GM23338 (cell line): ENCODE measurements at regions not wholly inside any gene's neighbourhood (a gene's known extent, or its start where the extent isn't known, plus 50 kb on each side); places are given as distances from the start of the nearest gene placed in this dataset.

Experiments used
- ATAC-seq: fragments of 200-7000 bp; cut with Tn5 transposase; 3 replicates; pipeline ENCODE4 v1.9.1; 2020
- DNase-seq: peaks from one replicate; pipeline ENCODE4 v3.0.0-alpha.2; 2015; ENCODE audit warnings: low spot score
- H2AFZ ChIP-seq: fragments of 200-600 bp; sonication (generic); 2 replicates; pipeline ENCODE4 v1.8.0; 2016; ENCODE audit warnings: antibody characterized with exemption, mild to moderate bottlenecking, moderate library complexity
- H3F3A ChIP-seq: fragments of 200-600 bp; sonication (generic); replicated peaks from 2 replicates; pipeline ENCODE4 v1.8.0; 2017; ENCODE audit warnings: antibody characterized with exemption, mixed run types, low read depth
- H3K27ac ChIP-seq: fragments of 200-600 bp; sonication (generic); 2 replicates; pipeline ENCODE4 v1.6.1; 2016; ENCODE audit warnings: low read depth
- H3K27me3 ChIP-seq: fragments of 200-600 bp; sonication (generic); 2 replicates; pipeline ENCODE4 v1.8.0; 2016; ENCODE audit warnings: mild to moderate bottlenecking, mixed run types, moderate library complexity; ENCODE audit not compliant: insufficient read depth
- H3K36me3 ChIP-seq: fragments of 200-600 bp; sonication (generic); 2 replicates; pipeline ENCODE4 v1.8.0; 2016; ENCODE audit warnings: mild to moderate bottlenecking; ENCODE audit not compliant: insufficient read depth
- H3K4me1 ChIP-seq: fragments of 200-600 bp; sonication (generic); 2 replicates; pipeline ENCODE4 v1.8.0; 2016; ENCODE audit warnings: mild to moderate bottlenecking, moderate library complexity; ENCODE audit not compliant: insufficient read depth
- H3K4me2 ChIP-seq: fragments of 200-600 bp; sonication (generic); 2 replicates; pipeline ENCODE4 v1.7.1; 2017; ENCODE audit warnings: mixed run types
- H3K4me3 ChIP-seq: fragments of 200-600 bp; sonication (generic); 2 replicates; pipeline ENCODE4 v1.6.1; 2016; ENCODE audit warnings: mixed run types
- H3K79me2 ChIP-seq: fragments of 200-600 bp; sonication (generic); replicated peaks from 2 replicates; pipeline ENCODE4 v1.8.0; 2017; ENCODE audit warnings: mild to moderate bottlenecking; ENCODE audit not compliant: insufficient read depth
- H3K9me2 ChIP-seq: fragments of 200-600 bp; sonication (generic); 2 replicates; pipeline ENCODE4 v1.8.0; 2017; ENCODE audit not compliant: insufficient read depth
- H4K20me1 ChIP-seq: fragments of 200-600 bp; sonication (generic); replicated peaks from 2 replicates; pipeline ENCODE4 v1.8.0; 2017; ENCODE audit warnings: mild to moderate bottlenecking; ENCODE audit not compliant: insufficient read depth
- H3K27ac Mint-ChIP-seq: 2 replicates; pipeline ENCODE4 v1.8.0; 2020; ENCODE audit warnings: inconsistent platforms, mild to moderate bottlenecking, moderate library complexity, mixed read lengths
- H3K27me3 Mint-ChIP-seq: 3 replicates; pipeline ENCODE4 v1.8.0; 2022; ENCODE audit warnings: low read depth, mild to moderate bottlenecking, moderate library complexity, mixed read lengths, inconsistent platforms; ENCODE audit not compliant: insufficient read depth, poor library complexity
- H3K36me3 Mint-ChIP-seq: 3 replicates; pipeline ENCODE4 v1.8.0; 2021; ENCODE audit warnings: low read depth, mild to moderate bottlenecking, inconsistent platforms, moderate library complexity, mixed read lengths
- H3K4me1 Mint-ChIP-seq: 3 replicates; pipeline ENCODE4 v1.8.0; 2020; ENCODE audit warnings: mild to moderate bottlenecking, inconsistent platforms, mixed read lengths
- H3K4me3 Mint-ChIP-seq: 3 replicates; pipeline ENCODE4 v1.8.0; 2021; ENCODE audit warnings: moderate library complexity, mild to moderate bottlenecking, inconsistent platforms, mixed read lengths
- H3K9me3 Mint-ChIP-seq: 3 replicates; pipeline ENCODE4 v1.8.0; 2020; ENCODE audit warnings: moderate library complexity, mild to moderate bottlenecking, inconsistent platforms, mixed read lengths
- CREB1 ChIP-seq: fragments of 250-450 bp; sonication (Bioruptor Pico); IDR thresholded peaks from 2 replicates; pipeline ENCODE4 v1.5.0; 2020; ENCODE audit warnings: low read depth, mild to moderate bottlenecking, moderate library complexity
- EZH2 ChIP-seq: fragments of 200-600 bp; sonication (generic); IDR thresholded peaks from one replicate; pipeline ENCODE4 v1.8.0; 2017; ENCODE audit warnings: antibody characterized with exemption, mild to moderate bottlenecking, low read depth; ENCODE audit not compliant: unreplicated experiment
- EZH2phosphoT487 ChIP-seq: fragments of 200-600 bp; sonication (generic); IDR thresholded peaks from one replicate; pipeline ENCODE4 v1.8.1; 2018; ENCODE audit warnings: antibody characterized with exemption; ENCODE audit not compliant: unreplicated experiment
- POLR2AphosphoS5 ChIP-seq: IDR thresholded peaks from 2 replicates; pipeline ENCODE4 v1.6.1; 2016; ENCODE audit warnings: antibody characterized with exemption, low read depth
- STAT1 ChIP-seq: IDR thresholded peaks from one replicate; pipeline ENCODE4 v1.6.1; 2016; ENCODE audit warnings: antibody characterized with exemption; ENCODE audit not compliant: unreplicated experiment
- ZNF114 ChIP-seq: fragments of 250-450 bp; sonication (Bioruptor Pico); IDR thresholded peaks from 2 replicates; pipeline ENCODE4 v1.5.0; 2020; ENCODE audit warnings: mild to moderate bottlenecking, moderate library complexity
- ZNF331 ChIP-seq: fragments of 250-450 bp; sonication (Bioruptor Pico); IDR thresholded peaks from 2 replicates; pipeline ENCODE4 v1.5.0; 2020; ENCODE audit warnings: low read depth, mild to moderate bottlenecking, moderate library complexity
- TF ChIP-seq, protein P1 (sequence below): fragments of 250-450 bp; sonication (Bioruptor Pico); IDR thresholded peaks from 2 replicates; pipeline ENCODE4 v1.5.0; 2020; ENCODE audit warnings: mild to moderate bottlenecking, moderate library complexity
- TF ChIP-seq, protein P2 (sequence below): IDR thresholded peaks from one replicate; pipeline ENCODE4 v1.6.1; 2018; ENCODE audit warnings: antibody characterized with exemption; ENCODE audit not compliant: unreplicated experiment

DNA sequence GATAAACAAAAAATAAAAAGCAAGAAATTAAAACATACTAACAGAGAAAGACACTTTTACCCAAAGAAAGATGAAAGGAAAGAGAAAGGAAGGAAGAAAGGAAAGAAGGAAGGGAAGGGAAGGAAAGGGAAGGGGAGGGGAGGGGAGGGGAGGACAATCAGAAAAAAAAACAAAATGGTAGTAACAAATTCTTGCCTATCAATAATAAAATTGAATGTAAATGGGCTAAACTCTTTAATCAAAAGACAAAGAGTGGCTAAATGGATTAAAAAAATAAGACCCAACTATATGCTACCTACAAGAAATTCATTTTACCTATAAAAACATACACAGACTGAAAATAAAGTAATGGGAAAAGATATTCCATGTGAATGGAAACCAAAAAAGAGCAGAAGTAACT, 372.9 kb upstream of the NFIA start:
- Histone ChIP-seq H4K20me1 (no peaks in the 10 kb centered on the region), H3K4me3 (no peak overlapping the region), H3K4me2 (no peak overlapping the region), H3K4me1 (no peaks in the 10 kb centered on the region), H3K27ac (no peak overlapping the region), H2AFZ (no peak overlapping the region), H3K27me3 (no peaks in the 10 kb centered on the region), H3K9me2 (peaks cover 6% of the 10 kb centered on the region; the same call in 1 of the 2 replicates), H3K79me2 (no peaks in the 10 kb centered on the region), H3K36me3 (no peaks in the 10 kb centered on the region), H3F3A (no peaks in the 10 kb centered on the region)
- Mint-ChIP-seq H3K4me1 (peaks cover 4% of the 10 kb centered on the region; the same call in 1 of the 3 replicates), H3K27ac (no peak overlapping the region), H3K36me3 (no peaks in the 10 kb centered on the region), H3K9me3 (no peaks in the 10 kb centered on the region; the same call in 2 of the 3 replicates), H3K4me3 (no peak overlapping the region), H3K27me3 (peaks cover 4% of the 10 kb centered on the region)
- TF ChIP-seq, protein P1, sequence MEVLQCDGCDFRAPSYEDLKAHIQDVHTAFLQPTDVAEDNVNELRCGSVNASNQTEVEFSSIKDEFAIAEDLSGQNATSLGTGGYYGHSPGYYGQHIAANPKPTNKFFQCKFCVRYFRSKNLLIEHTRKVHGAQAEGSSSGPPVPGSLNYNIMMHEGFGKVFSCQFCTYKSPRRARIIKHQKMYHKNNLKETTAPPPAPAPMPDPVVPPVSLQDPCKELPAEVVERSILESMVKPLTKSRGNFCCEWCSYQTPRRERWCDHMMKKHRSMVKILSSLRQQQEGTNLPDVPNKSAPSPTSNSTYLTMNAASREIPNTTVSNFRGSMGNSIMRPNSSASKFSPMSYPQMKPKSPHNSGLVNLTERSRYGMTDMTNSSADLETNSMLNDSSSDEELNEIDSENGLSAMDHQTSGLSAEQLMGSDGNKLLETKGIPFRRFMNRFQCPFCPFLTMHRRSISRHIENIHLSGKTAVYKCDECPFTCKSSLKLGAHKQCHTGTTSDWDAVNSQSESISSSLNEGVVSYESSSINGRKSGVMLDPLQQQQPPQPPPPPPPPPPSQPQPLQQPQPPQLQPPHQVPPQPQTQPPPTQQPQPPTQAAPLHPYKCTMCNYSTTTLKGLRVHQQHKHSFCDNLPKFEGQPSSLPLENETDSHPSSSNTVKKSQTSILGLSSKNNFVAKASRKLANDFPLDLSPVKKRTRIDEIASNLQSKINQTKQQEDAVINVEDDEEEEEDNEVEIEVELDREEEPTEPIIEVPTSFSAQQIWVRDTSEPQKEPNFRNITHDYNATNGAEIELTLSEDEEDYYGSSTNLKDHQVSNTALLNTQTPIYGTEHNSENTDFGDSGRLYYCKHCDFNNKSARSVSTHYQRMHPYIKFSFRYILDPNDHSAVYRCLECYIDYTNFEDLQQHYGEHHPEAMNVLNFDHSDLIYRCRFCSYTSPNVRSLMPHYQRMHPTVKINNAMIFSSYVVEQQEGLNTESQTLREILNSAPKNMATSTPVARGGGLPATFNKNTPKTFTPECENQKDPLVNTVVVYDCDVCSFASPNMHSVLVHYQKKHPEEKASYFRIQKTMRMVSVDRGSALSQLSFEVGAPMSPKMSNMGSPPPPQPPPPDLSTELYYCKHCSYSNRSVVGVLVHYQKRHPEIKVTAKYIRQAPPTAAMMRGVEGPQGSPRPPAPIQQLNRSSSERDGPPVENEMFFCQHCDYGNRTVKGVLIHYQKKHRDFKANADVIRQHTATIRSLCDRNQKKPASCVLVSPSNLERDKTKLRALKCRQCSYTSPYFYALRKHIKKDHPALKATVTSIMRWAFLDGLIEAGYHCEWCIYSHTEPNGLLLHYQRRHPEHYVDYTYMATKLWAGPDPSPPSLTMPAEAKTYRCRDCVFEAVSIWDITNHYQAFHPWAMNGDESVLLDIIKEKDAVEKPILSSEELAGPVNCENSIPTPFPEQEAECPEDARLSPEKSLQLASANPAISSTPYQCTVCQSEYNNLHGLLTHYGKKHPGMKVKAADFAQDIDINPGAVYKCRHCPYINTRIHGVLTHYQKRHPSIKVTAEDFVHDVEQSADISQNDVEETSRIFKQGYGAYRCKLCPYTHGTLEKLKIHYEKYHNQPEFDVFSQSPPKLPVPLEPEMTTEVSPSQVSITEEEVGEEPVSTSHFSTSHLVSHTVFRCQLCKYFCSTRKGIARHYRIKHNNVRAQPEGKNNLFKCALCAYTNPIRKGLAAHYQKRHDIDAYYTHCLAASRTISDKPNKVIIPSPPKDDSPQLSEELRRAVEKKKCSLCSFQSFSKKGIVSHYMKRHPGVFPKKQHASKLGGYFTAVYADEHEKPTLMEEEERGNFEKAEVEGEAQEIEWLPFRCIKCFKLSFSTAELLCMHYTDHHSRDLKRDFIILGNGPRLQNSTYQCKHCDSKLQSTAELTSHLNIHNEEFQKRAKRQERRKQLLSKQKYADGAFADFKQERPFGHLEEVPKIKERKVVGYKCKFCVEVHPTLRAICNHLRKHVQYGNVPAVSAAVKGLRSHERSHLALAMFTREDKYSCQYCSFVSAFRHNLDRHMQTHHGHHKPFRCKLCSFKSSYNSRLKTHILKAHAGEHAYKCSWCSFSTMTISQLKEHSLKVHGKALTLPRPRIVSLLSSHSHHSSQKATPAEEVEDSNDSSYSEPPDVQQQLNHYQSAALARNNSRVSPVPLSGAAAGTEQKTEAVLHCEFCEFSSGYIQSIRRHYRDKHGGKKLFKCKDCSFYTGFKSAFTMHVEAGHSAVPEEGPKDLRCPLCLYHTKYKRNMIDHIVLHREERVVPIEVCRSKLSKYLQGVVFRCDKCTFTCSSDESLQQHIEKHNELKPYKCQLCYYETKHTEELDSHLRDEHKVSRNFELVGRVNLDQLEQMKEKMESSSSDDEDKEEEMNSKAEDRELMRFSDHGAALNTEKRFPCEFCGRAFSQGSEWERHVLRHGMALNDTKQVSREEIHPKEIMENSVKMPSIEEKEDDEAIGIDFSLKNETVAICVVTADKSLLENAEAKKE (CRISPR knock-in tag) = no peak
- TF ChIP-seq ZNF331 (CRISPR knock-in tag) (no peak), EZH2phosphoT487 (no peak), EZH2 (no peak), POLR2AphosphoS5 (no peak), ZNF114 (CRISPR knock-in tag) (no peak), CREB1 (CRISPR knock-in tag) (no peak), STAT1 (no peak)
- TF ChIP-seq, protein P2, sequence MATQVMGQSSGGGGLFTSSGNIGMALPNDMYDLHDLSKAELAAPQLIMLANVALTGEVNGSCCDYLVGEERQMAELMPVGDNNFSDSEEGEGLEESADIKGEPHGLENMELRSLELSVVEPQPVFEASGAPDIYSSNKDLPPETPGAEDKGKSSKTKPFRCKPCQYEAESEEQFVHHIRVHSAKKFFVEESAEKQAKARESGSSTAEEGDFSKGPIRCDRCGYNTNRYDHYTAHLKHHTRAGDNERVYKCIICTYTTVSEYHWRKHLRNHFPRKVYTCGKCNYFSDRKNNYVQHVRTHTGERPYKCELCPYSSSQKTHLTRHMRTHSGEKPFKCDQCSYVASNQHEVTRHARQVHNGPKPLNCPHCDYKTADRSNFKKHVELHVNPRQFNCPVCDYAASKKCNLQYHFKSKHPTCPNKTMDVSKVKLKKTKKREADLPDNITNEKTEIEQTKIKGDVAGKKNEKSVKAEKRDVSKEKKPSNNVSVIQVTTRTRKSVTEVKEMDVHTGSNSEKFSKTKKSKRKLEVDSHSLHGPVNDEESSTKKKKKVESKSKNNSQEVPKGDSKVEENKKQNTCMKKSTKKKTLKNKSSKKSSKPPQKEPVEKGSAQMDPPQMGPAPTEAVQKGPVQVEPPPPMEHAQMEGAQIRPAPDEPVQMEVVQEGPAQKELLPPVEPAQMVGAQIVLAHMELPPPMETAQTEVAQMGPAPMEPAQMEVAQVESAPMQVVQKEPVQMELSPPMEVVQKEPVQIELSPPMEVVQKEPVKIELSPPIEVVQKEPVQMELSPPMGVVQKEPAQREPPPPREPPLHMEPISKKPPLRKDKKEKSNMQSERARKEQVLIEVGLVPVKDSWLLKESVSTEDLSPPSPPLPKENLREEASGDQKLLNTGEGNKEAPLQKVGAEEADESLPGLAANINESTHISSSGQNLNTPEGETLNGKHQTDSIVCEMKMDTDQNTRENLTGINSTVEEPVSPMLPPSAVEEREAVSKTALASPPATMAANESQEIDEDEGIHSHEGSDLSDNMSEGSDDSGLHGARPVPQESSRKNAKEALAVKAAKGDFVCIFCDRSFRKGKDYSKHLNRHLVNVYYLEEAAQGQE = no peak
- ATAC-seq (no peak), DNase-seq (no peak)
